Transverse colon (tissue), 4 donors: ENCODE measurements at regions not wholly inside any gene's neighbourhood (a gene's known extent, or its start where the extent isn't known, plus 50 kb on each side); places are given as distances from the start of the nearest gene placed in this dataset.

Experiments
- DNase-seq: peaks from one replicate; pipeline ENCODE4 v3.0.0-alpha.2; 2019
- H3K27ac ChIP-seq, 4 donors: fragments of 200-600 bp; sonication (generic); 2 replicates each; pipeline ENCODE4 v1.5.1; 2016 to 2018; ENCODE audit warnings: inconsistent platforms in 4 of 4
- H3K27me3 ChIP-seq: fragments of 200-600 bp; sonication (generic); 2 replicates; pipeline ENCODE4 v1.5.1; 2017; ENCODE audit warnings: inconsistent platforms
- H3K36me3 ChIP-seq, 4 donors: fragments of 200-600 bp; sonication (generic); 2 replicates each; pipeline ENCODE4 v1.5.1; 2017 to 2019; ENCODE audit warnings: inconsistent platforms in 4 of 4
- H3K4me1 ChIP-seq, 4 donors: fragments of 200-600 bp; sonication (generic); 2 replicates each; pipeline ENCODE4 v1.5.1; 2017 to 2020; ENCODE audit warnings: inconsistent platforms in 4 of 4
- H3K4me3 ChIP-seq, 4 donors: fragments of 200-600 bp; sonication (generic); 1 replicate in 1 of 4; 2 replicates in 3 of 4; pipeline versions ENCODE4 v1.5.1 to v1.6.1; 2017 to 2019; ENCODE audit warnings: inconsistent platforms in 4 of 4
- H3K9me3 ChIP-seq, 2 donors: fragments of 200-600 bp; sonication (generic); 2 replicates each; pipeline ENCODE4 v1.5.1; 2017 to 2019; ENCODE audit warnings: inconsistent platforms in 2 of 2
- EP300 ChIP-seq: sonication (generic); formaldehyde crosslinking; IDR thresholded peaks from one replicate; pipeline ENCODE4 v1.6.1; 2017; ENCODE audit warnings: antibody characterized with exemption, low read depth
- POLR2A ChIP-seq: fragments of 450-650 bp; IDR thresholded peaks from one replicate; pipeline ENCODE4 v1.6.1; 2016; ENCODE audit warnings: antibody characterized with exemption, mild to moderate bottlenecking, moderate library complexity
- POLR2AphosphoS5 ChIP-seq, 3 donors: sonication (generic); formaldehyde crosslinking; IDR thresholded peaks; one replicate each; pipeline ENCODE4 v1.6.1; 2016; ENCODE audit warnings: antibody characterized with exemption in 3 of 3
- WGBS, 2 donors: methylation state at CpG; one replicate each; pipeline ENCODE4 v1.1.5; 2018; ENCODE audit warnings: low coverage in 1 of 2; 5-methylcytosine and 5-hydroxymethylcytosine counted together
- in situ Hi-C, 4 donors: fragments of 200-750 bp; cut with MboI; loops; one replicate each; pipeline versions ENCODE4 v1.15.0 to v1.15.1; 2017; ENCODE audit warnings: low sequenced_read_pairs in 3 of 4, low pct_ligation_motif_present in 1 of 4, low pct_unique_long_range_greater_than_20kb in 1 of 4
- intact Hi-C: fragments of 100-400 bp; cut with DNase I; formaldehyde crosslinking; loops from one replicate; pipeline ENCODE4 v1.15.1; 2023; ENCODE audit warnings: low total_unique reads
- TF ChIP-seq, protein P1 (sequence below), 5 experiments: fragments of 200-600 bp in 3 of 5; fragments of 450-650 bp in 2 of 5; sonication (generic) in 3 of 5; IDR thresholded peaks; 1 replicate in 2 of 5; 2 replicates in 3 of 5; pipeline ENCODE4 v1.5.1; 2016 to 2017; ENCODE audit warnings: antibody characterized with exemption in 5 of 5, inconsistent platforms in 3 of 5, mild to moderate bottlenecking in 2 of 5, moderate library complexity in 1 of 5

- no peaks in the 10 kb centered on the region for H3K36me3 ChIP-seq
- in situ Hi-C loops: loop anchor here in 2 of 4 donors (25.0 kb wide), 1 partner anchor 951 kb away; the partner anchor contains the start of gene PCDH7 (in 2 of the 2)
- intact Hi-C loops: no loop called here
Observed at GRCh38 chr4:31662951-31663350, 942.8 kb downstream of the PCDH7 start.

DNA sequence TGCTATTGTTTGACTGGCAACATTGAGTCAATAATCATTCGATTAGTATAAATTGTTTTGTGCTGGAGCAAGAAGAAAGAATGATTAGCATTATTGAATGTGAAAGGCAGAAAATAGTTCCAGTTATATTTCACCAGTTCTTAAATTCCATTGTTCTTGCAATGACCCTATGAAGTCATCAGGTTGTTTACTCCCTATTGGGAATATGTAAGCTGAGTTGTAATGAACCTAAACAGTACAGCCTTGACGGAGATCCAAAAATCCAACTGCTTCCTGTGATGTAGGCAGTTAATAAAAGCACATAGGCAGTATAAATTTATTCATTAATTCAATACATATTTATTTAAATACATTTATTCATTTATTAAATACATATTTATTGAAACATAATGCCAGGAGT is 947.5 kb downstream of the PCDH7 start:
- WGBS, 2 donors: 69 to 81% methylated on average over 2 of the region's 2 CpGs
- TF ChIP-seq POLR2AphosphoS5 (IDR thresholded peaks at IDR 0.05) (no peak), POLR2A (no peak), EP300 (no peak)
- TF ChIP-seq, protein P1, sequence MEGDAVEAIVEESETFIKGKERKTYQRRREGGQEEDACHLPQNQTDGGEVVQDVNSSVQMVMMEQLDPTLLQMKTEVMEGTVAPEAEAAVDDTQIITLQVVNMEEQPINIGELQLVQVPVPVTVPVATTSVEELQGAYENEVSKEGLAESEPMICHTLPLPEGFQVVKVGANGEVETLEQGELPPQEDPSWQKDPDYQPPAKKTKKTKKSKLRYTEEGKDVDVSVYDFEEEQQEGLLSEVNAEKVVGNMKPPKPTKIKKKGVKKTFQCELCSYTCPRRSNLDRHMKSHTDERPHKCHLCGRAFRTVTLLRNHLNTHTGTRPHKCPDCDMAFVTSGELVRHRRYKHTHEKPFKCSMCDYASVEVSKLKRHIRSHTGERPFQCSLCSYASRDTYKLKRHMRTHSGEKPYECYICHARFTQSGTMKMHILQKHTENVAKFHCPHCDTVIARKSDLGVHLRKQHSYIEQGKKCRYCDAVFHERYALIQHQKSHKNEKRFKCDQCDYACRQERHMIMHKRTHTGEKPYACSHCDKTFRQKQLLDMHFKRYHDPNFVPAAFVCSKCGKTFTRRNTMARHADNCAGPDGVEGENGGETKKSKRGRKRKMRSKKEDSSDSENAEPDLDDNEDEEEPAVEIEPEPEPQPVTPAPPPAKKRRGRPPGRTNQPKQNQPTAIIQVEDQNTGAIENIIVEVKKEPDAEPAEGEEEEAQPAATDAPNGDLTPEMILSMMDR (IDR thresholded peaks at IDR 0.05): no peak
- H3K27me3 ChIP-seq: no peaks in the 10 kb centered on the region
- H3K36me3 ChIP-seq: no peaks in the 10 kb centered on the region
- no peak overlapping the region for H3K4me3 ChIP-seq
- no peaks in the 10 kb centered on the region for H3K9me3 ChIP-seq
- no peaks in the 10 kb centered on the region for H3K4me1 ChIP-seq
- no peak for DNase-seq
- intact Hi-C loops: no loop called here
- no peak overlapping the region for H3K27ac ChIP-seq
- in situ Hi-C loops: loop anchor here in 2 of 4 donors (25.0 kb wide), 1 partner anchor 955 kb away; the partner anchor contains the start of gene PCDH7 (in 2 of the 2)

More at GRCh38 chr4:31662951-31663350, 942.8 kb downstream of the PCDH7 start:
- DNase-seq: no peak
- 90 to 93% methylated on average over 1 to 2 of the region's 2 CpGs for WGBS, 2 donors
- Histone ChIP-seq H3K27me3 (no peaks in the 10 kb centered on the region), H3K4me3 (no peak overlapping the region), H3K9me3 (no peaks in the 10 kb centered on the region), H3K4me1 (no peaks in the 10 kb centered on the region), H3K27ac (no peak overlapping the region)
- TF ChIP-seq EP300 (no peak), POLR2AphosphoS5 (IDR thresholded peaks at IDR 0.05) (no peak), POLR2A (no peak)
- TF ChIP-seq, protein P1 (IDR thresholded peaks at IDR 0.05): no peak

DNA sequence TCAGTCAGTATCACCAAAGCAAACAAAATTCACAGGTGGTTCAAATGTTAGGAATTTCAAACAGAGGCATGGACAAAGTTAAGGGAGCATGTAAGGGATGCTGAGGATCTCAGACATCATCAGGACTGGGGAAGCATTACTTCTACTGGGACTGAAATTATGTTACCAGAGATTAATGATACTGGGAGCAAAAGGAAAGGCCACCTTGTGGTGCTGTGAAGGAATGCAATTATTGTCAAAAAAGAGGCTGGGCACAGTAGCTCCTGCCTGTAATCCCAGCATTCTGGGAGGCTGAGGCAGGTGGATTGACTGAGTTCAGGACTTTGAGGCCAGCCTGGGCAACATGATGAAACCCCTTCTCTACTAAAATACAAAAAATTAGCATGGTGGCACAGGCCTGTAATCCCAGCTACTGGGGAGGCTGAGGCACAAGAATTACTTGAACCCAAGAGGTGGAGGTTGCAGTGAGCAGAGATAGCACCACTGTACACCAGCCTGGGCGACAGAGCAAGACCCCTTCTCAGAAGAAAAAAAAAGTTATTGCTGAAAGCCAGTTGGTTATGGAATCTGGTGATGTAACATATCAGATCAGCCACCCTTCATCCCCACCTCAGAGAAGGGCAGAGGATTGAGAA is 954.3 kb downstream of the PCDH7 start:
- TF ChIP-seq, protein P1 (IDR thresholded peaks at IDR 0.05): peak; percentile 28 to 44 (median 41)
- TF ChIP-seq EP300: no peak
- no peak for TF ChIP-seq POLR2A
- no peak for TF ChIP-seq POLR2AphosphoS5 (IDR thresholded peaks at IDR 0.05)
- Histone ChIP-seq H3K36me3 (no peaks in the 10 kb centered on the region), H3K9me3 (no peaks in the 10 kb centered on the region), H3K27me3 (no peaks in the 10 kb centered on the region), H3K4me3 (no peak overlapping the region), H3K27ac (no peak overlapping the region), H3K4me1 (no peaks in the 10 kb centered on the region)
- no peak for DNase-seq
- 50 to 75% methylated on average over 1 of the region's 1 CpG for WGBS, 2 donors
- intact Hi-C loops: no loop called here
- in situ Hi-C loops: loop anchor here in 2 of 4 donors (25.0 kb wide), 1 partner anchor 962 kb away; the partner anchor contains the start of gene PCDH7 (in 2 of the 2)

DNA sequence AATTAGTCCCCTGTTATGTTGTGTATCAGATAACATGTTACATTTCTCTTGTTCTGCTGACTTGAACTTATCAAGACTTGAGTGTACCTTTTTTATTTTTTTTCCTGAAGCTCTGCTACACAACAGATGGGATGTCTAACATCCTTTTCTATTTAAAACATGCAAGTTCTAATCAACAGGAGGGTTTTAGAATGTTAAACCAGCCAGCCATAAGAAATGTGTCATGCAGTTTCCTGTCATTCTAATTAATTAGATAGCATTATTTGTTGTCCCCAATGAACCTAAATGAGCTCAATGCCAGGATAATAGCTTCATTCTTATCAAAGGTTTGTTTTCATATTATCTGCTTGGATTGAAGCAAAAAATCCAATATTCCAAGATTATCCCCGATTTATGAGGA is 958.2 kb downstream of the PCDH7 start:
- in situ Hi-C loops (loop anchor here in 1 of 4 donors (25.0 kb wide), 1 partner anchor 966 kb away; the partner anchor contains the start of gene PCDH7), intact Hi-C loops (no loop called here)
- DNase-seq: no peak
- no peaks in the 10 kb centered on the region for H3K27me3 ChIP-seq
- no peaks in the 10 kb centered on the region for H3K9me3 ChIP-seq
- 82 to 83% methylated on average over 1 of the region's 1 CpG for WGBS, 2 donors
- H3K27ac ChIP-seq: no peak overlapping the region
- H3K4me1 ChIP-seq: no peaks in the 10 kb centered on the region
- no peaks in the 10 kb centered on the region for H3K36me3 ChIP-seq
- no peak overlapping the region for H3K4me3 ChIP-seq
- TF ChIP-seq, protein P1 (IDR thresholded peaks at IDR 0.05): no peak
- no peak for TF ChIP-seq POLR2A
- TF ChIP-seq POLR2AphosphoS5 (IDR thresholded peaks at IDR 0.05): no peak
